Muscle of leg (tissue), 3 donors: ENCODE measurements at regions not wholly inside any gene's neighbourhood (a gene's known extent, or its start where the extent isn't known, plus 50 kb on each side); places are given as distances from the start of the nearest gene placed in this dataset.

Experiments used
- DNase-seq: peaks from one replicate; pipeline ENCODE4 v3.0.0; 2013
- H3K27ac ChIP-seq: one replicate; pipeline ENCODE4 v1.5.1; 2013; ENCODE audit warnings: mild to moderate bottlenecking, low read length, control low read depth
- H3K27me3 ChIP-seq: one replicate; pipeline ENCODE4 v1.6.1; 2013; ENCODE audit warnings: low read length; ENCODE audit not compliant: control insufficient read depth, insufficient read depth
- H3K36me3 ChIP-seq: one replicate; pipeline ENCODE4 v1.6.1; 2013; ENCODE audit warnings: low read length; ENCODE audit not compliant: control insufficient read depth, insufficient read depth
- H3K4me1 ChIP-seq: one replicate; pipeline ENCODE4 v1.6.1; 2013; ENCODE audit warnings: low read length; ENCODE audit not compliant: control insufficient read depth, insufficient read depth
- H3K4me3 ChIP-seq: one replicate; pipeline ENCODE4 v1.5.1; 2013; ENCODE audit warnings: low read length, control low read depth
- H3K9me3 ChIP-seq: replicated peaks from 2 replicates; pipeline ENCODE4 v1.6.1; 2013; ENCODE audit warnings: low read depth, low read length; ENCODE audit not compliant: control insufficient read depth
- WGBS: methylation state at CpG from one replicate; pipeline ENCODE4 v1.1.5; 2013; ENCODE audit warnings: missing lambda C conversion rate; ENCODE audit not compliant: insufficient coverage; 5-methylcytosine and 5-hydroxymethylcytosine counted together

DNA sequence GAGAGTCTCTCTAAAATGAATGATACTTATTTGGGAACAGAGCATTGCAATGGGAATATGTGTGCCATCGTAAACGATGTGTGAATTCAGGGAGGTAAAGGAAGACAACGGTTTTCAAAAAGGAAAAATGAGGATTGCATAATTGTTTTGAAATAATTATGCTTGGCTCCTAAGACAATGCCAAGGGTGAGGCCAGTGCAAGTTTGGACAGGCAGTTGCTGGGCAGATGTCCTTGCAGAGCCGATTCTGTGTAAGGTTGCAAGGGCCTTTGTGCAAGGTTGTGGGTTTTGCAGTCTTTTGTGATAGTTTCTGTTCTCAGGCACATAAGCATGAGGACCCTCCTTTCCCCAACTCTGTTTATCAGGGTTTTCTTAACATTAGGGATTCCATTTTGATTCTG lies 70.0 kb upstream of the ZNF236 start:
- peaks cover 2% of the 10 kb centered on the region for H3K4me1 ChIP-seq
- DNase-seq, result no peak
- WGBS, result 100% methylated on average over 4 of the region's 4 CpGs
- H3K27ac ChIP-seq, result no peak overlapping the region
- no peak overlapping the region for H3K4me3 ChIP-seq
- H3K36me3 ChIP-seq, result no peaks in the 10 kb centered on the region
- peaks cover 12% of the 10 kb centered on the region for H3K9me3 ChIP-seq
- H3K27me3 ChIP-seq, result no peaks in the 10 kb centered on the region

DNA sequence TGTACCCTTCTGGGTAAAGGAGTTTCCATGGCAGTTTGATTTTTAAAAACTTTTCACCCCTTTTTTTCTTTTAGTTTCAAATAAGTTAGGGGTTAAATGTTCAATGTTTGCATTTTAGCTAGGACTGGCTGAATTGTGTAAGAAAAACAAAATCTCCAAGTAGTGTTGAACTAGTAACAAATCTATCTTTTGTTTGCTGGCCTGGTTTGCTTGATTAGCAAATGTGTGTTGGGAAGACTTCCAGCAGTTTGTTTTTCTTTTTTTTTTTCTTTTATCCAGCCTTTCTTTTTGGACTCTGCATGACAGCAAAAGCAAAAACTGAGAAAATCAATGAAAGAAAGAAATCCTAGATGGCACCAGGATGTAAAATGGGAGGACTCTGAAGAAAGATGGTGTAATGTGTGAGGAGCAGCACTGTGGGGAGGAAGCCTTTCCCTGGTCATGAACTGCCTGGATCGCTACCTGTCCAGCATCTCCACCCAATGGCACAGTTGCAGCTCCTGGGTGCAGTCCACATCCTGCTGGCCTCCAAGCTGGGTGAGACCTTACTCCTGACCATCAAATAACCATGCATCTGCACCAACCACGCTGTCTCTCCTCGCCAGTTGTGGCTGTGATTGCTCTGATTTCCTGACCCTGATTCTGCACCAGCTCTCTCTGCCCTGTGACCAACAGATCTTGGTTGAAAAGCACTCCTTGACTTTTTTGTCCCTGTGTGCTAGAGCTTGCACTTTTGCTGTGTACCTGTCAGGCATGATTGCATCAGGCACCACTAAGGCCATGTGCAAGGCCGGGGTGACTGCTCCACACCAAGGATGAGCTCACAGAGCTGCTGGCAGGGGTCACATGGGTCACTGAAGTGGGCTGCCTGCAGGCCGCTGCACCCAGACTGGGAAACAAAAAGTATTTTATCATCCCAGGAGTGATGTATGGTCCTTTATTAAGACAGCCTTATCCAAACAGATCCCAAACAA lies 71.2 kb upstream of the ZNF236 start:
- H3K27ac ChIP-seq, result no peak overlapping the region
- H3K4me1 ChIP-seq, result no peaks in the 10 kb centered on the region
- peaks cover 12% of the 10 kb centered on the region for H3K9me3 ChIP-seq
- DNase-seq, result no peak
- H3K27me3 ChIP-seq, result no peaks in the 10 kb centered on the region
- no peaks in the 10 kb centered on the region for H3K36me3 ChIP-seq
- WGBS, result 84% methylated on average over 3 of the region's 5 CpGs
- no peak overlapping the region for H3K4me3 ChIP-seq

DNA sequence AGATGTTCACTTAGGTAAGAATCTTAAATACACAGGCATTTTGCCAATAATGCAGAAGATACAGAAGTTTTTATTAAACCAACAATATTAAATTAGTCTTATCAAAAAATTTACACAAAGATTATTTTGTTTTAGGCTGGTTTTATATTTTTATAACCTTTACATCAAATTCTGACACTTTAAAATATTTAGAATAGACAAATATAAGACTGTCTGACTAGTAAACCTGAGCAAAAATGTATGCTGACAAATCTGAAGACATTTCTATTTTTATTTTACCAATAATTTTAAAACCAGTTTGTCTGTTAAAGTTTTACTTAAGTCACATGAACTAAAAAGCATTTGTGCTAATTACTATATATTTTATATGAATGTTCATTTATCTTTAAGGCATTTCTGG lies 72.1 kb upstream of the ZNF236 start:
- Histone ChIP-seq H3K4me3 (no peak overlapping the region), H3K9me3 (peaks cover 12% of the 10 kb centered on the region), H3K36me3 (no peaks in the 10 kb centered on the region), H3K27ac (no peak overlapping the region), H3K27me3 (no peaks in the 10 kb centered on the region), H3K4me1 (no peaks in the 10 kb centered on the region)
- DNase-seq, result no peak

DNA sequence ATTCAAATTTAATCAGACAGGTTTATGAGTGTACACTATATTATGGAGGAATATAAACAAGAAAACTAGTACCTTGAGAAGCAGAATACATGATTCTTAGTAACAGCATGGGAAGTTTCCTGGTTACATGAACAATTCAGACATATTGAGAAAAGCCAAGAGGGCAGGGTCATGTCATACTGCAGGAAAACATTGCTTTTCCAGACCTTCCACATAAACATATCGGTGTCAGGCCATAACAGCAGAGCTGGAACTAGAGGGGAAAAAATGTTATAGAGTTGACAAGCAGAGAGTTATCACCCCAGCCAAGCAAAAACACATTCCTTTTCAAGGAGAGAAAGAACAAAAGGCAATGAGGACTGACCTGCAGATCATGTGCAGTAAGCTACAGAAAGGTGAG lies 74.7 kb upstream of the ZNF236 start:
- no peak for DNase-seq
- H3K4me3 ChIP-seq, result no peak overlapping the region
- no peaks in the 10 kb centered on the region for H3K27me3 ChIP-seq
- no peaks in the 10 kb centered on the region for H3K4me1 ChIP-seq
- no peak overlapping the region for H3K27ac ChIP-seq
- H3K9me3 ChIP-seq, result peaks cover 12% of the 10 kb centered on the region
- no CpG with 5 or more reads among the region's 1 CpG for WGBS
- no peaks in the 10 kb centered on the region for H3K36me3 ChIP-seq

DNA sequence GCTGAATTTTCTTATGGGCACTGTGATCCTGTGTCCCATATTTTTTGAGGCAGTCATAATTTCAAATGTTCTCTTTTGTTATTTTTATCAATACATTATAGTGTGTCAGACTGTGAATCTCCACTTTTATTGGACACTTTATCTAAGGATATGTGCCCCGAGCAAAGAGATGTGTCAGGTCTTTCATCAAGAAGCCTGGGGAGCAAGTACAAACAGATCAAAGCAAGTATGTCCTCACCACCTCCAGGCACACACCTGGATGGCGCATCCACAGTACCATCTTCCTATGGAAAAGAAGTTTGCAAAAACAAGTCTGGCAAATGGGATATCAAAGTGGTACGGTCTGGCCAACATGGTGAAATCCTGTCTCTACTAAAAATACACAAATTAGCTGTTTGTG lies 81.0 kb upstream of the ZNF236 start:
- no peaks in the 10 kb centered on the region for H3K27me3 ChIP-seq
- no CpG with 5 or more reads among the region's 3 CpGs for WGBS
- no peak overlapping the region for H3K27ac ChIP-seq
- no peaks in the 10 kb centered on the region for H3K36me3 ChIP-seq
- H3K4me1 ChIP-seq, result no peaks in the 10 kb centered on the region
- no peak overlapping the region for H3K4me3 ChIP-seq
- no peak for DNase-seq
- no peaks in the 10 kb centered on the region for H3K9me3 ChIP-seq

DNA sequence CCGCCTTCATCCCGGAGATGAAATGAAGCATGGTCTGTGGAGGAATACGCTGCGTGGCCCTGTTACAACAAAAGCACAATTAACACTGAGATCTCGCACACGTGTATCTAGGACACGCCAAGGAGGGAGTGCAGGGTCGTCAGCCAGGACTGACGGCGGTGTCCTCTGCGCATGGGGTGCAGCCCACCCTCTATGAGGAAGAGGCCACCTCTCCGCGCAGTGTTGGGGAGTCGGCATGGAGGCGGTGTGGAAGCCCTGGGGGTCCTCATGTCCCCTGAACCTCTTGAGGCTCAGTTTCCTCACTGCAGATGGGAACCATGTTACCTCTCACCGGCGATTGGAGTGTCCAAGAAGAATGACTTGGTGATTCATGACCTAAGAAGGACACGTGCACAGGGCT lies 86.0 kb upstream of the ZNF236 start:
- Histone ChIP-seq H3K27me3 (no peaks in the 10 kb centered on the region), H3K36me3 (no peaks in the 10 kb centered on the region), H3K9me3 (no peaks in the 10 kb centered on the region), H3K4me1 (no peaks in the 10 kb centered on the region), H3K27ac (no peak overlapping the region), H3K4me3 (no peak overlapping the region)
- DNase-seq, result no peak
- 90% methylated on average over 17 of the region's 18 CpGs for WGBS

DNA sequence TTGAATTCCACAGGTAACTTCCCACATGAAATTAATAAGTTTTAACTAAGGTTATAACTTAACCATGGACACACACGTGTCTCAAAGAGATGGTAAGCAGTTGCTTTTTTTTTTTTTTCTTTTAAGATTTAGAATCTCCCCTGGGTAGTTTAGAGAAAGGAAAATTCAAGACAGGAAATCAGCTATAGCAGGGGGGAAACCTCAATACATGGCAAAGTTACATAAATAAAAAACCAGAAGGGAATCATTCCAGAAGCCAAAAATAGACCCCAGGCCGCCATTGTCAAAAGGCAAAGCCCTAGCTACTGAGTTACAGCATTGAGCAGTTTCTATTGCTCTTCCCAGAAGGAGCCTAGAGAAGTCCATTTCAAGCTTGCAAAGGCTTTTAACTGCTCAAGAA lies 91.5 kb upstream of the ZNF236 start:
- Histone ChIP-seq H3K36me3 (no peaks in the 10 kb centered on the region), H3K27me3 (no peaks in the 10 kb centered on the region), H3K9me3 (no peaks in the 10 kb centered on the region), H3K4me1 (no peaks in the 10 kb centered on the region), H3K27ac (no peak overlapping the region), H3K4me3 (no peak overlapping the region)
- 0% methylated on average over 1 of the region's 2 CpGs for WGBS
- no peak for DNase-seq

DNA sequence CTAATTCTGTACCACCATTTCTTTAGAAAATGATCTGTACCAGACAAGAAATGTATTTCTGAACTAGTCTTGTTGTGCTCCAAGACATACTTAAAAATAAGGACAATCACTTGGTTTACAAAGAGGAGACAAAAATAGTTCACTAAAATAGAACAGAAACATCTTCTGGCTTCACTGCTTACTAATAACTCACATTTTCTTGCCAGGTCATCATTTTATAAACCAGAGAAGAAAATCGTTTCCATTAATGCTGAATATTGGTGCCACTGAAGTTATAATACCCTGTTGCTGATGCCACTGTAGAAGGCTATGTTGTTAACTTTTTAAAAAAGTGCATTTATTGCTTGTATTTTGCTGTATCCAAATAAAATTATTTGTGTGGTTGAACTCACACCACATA lies 94.8 kb upstream of the ZNF236 start:
- no peak for DNase-seq
- no CpG with 5 or more reads among the region's 1 CpG for WGBS
- no peak overlapping the region for H3K27ac ChIP-seq
- peaks cover 3% of the 10 kb centered on the region for H3K4me1 ChIP-seq
- no peaks in the 10 kb centered on the region for H3K9me3 ChIP-seq
- H3K27me3 ChIP-seq, result no peaks in the 10 kb centered on the region
- no peaks in the 10 kb centered on the region for H3K36me3 ChIP-seq
- no peak overlapping the region for H3K4me3 ChIP-seq

DNA sequence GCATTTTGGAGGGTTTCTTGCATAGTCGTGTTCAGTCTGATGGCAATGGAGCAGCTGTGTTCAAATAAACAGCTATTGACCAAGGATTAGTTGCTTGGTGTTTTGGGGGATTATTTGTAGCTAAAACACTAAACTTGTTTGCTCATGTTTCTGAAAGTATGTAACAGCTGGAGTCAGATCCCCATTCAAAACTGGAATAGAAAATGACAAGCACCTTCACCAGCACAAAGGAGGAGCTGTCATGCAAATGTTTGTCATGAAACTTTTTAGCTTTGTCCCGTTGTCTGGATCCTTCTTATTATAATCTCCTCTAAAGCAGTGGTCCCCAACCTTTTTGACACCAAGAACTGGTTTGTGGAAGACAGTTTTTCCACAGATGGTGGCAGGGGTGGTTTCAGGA lies 96.9 kb upstream of the ZNF236 start:
- Histone ChIP-seq H3K4me3 (no peak overlapping the region), H3K4me1 (peaks cover 3% of the 10 kb centered on the region), H3K36me3 (no peaks in the 10 kb centered on the region), H3K9me3 (no peaks in the 10 kb centered on the region), H3K27me3 (no peaks in the 10 kb centered on the region), H3K27ac (no peak overlapping the region)
- DNase-seq, result no peak
- no CpG with 5 or more reads among the region's 2 CpGs for WGBS

DNA sequence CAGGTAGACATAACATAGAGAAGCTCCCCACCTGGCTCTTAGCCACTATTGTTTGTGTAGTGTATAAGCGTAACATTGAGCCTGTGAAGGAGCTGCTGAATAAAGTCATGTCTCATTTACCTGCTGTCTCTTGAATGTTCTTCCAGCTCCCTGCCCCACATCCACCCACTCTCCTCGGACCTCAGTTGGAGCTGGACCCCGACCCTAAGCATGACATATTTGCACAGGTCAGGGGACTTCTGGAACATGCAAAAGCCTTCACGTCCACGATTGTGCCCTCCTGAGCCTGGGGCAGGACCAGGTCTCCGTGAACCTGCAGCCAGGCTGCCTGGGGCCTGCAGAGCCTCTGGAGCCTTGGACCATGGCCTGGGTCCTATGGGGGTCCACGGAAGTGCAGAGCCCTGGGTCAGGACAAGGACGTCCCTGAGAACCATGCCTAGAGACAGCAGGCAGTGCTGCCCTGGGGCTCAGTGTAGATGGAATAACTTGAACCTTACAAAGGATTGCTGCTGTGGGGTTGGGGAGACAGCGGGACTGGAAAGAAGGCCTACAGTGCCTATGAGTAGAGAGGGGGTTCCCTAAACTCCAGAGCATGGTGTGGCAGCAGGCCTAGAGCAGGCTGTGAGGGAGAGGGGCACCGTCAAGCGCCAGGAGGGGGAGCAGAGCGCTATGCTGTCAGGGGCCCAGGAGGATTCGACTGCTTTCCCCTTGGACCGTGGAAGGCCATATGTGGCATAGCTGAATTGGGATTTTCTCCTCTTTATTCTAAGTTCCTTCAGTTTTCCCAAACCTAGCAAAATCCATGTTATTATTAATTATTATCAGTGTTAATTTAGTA lies 99.9 kb upstream of the ZNF236 start:
- no peak overlapping the region for H3K4me3 ChIP-seq
- H3K4me1 ChIP-seq, result peaks cover 3% of the 10 kb centered on the region
- no peaks in the 10 kb centered on the region for H3K36me3 ChIP-seq
- H3K9me3 ChIP-seq, result no peaks in the 10 kb centered on the region
- WGBS, result 87% methylated on average over 8 of the region's 14 CpGs
- H3K27me3 ChIP-seq, result no peaks in the 10 kb centered on the region
- DNase-seq, result no peak
- H3K27ac ChIP-seq, result no peak overlapping the region
